ENCODE measurements at regions not wholly inside any gene's neighbourhood (a gene's known extent, or its start where the extent isn't known, plus 50 kb on each side); places are given as distances from the start of the nearest gene placed in this dataset.

GRCh38 chr2:106572541-106573450 lies 85.6 kb downstream of the CD8B2 start:
- DNase-seq (ENCODE audit: low read depth): peak; percentile 34

- no peak for DNase-seq (ENCODE audit: low read depth)
Observed at GRCh38 chr2:106573773-106574172, 86.6 kb downstream of the CD8B2 start.

GRCh38 chr2:106575955-106576354 lies 88.8 kb downstream of the CD8B2 start:
- peak; percentile 80 for DNase-seq (ENCODE audit: low read depth)

- DNase-seq (ENCODE audit: low read depth): no peak
Observed at GRCh38 chr2:106577255-106577651, 90.1 kb downstream of the CD8B2 start.

- DNase-seq (ENCODE audit: low read depth): no peak
Observed at GRCh38 chr2:106579750-106580197, 92.6 kb downstream of the CD8B2 start.

- DNase-seq (ENCODE audit: low read depth): no peak
Observed at GRCh38 chr2:106580241-106580640, 93.1 kb downstream of the CD8B2 start.

- no peak for DNase-seq (ENCODE audit: low read depth)
Observed at GRCh38 chr2:106581328-106581727, 94.2 kb downstream of the CD8B2 start.

GRCh38 chr2:106581755-106582147 lies 94.6 kb downstream of the CD8B2 start:
- no peak for DNase-seq (ENCODE audit: low read depth)

- peak; percentile 81 for DNase-seq (ENCODE audit: low read depth)
Observed at GRCh38 chr2:106582148-106583143, 95.3 kb downstream of the CD8B2 start.

- no peak for DNase-seq (ENCODE audit: low read depth)
Observed at GRCh38 chr2:106584304-106584954, 97.3 kb downstream of the CD8B2 start.

- no peak for DNase-seq (ENCODE audit: low read depth)
Observed at GRCh38 chr2:106596844-106597243, 109.7 kb downstream of the CD8B2 start.

GRCh38 chr2:106599540-106599939 lies 112.4 kb downstream of the CD8B2 start:
- DNase-seq (ENCODE audit: low read depth): no peak

- DNase-seq (ENCODE audit: low read depth): no peak
Observed at GRCh38 chr2:106602042-106602441, 114.9 kb downstream of the CD8B2 start.

- DNase-seq (ENCODE audit: low read depth): no peak
Observed at GRCh38 chr2:106606652-106607051, 119.5 kb downstream of the CD8B2 start.

- no peak for DNase-seq (ENCODE audit: low read depth)
Observed at GRCh38 chr2:106607371-106607770, 120.2 kb downstream of the CD8B2 start.

GRCh38 chr2:106609780-106610179 lies 122.6 kb downstream of the CD8B2 start:
- no peak for DNase-seq (ENCODE audit: low read depth)

- DNase-seq (ENCODE audit: low read depth): no peak
Observed at GRCh38 chr2:106614511-106615291, 127.5 kb downstream of the CD8B2 start.

- DNase-seq (ENCODE audit: low read depth): no peak
Observed at GRCh38 chr2:106618614-106619013, 131.4 kb downstream of the CD8B2 start.

- DNase-seq (ENCODE audit: low read depth): no peak
Observed at GRCh38 chr2:106623456-106623855, 136.3 kb downstream of the CD8B2 start.

- DNase-seq (ENCODE audit: low read depth): peak; percentile 47
Observed at GRCh38 chr2:106624787-106625380, 137.7 kb downstream of the CD8B2 start.

GRCh38 chr2:106628377-106628776 lies 141.2 kb downstream of the CD8B2 start:
- no peak for DNase-seq (ENCODE audit: low read depth)
